ENCODE measurements at regions not wholly inside any gene's neighbourhood (a gene's known extent, or its start where the extent isn't known, plus 50 kb on each side); places are given as distances from the start of the nearest gene placed in this dataset.

- TF ChIP-seq, protein P1, sequence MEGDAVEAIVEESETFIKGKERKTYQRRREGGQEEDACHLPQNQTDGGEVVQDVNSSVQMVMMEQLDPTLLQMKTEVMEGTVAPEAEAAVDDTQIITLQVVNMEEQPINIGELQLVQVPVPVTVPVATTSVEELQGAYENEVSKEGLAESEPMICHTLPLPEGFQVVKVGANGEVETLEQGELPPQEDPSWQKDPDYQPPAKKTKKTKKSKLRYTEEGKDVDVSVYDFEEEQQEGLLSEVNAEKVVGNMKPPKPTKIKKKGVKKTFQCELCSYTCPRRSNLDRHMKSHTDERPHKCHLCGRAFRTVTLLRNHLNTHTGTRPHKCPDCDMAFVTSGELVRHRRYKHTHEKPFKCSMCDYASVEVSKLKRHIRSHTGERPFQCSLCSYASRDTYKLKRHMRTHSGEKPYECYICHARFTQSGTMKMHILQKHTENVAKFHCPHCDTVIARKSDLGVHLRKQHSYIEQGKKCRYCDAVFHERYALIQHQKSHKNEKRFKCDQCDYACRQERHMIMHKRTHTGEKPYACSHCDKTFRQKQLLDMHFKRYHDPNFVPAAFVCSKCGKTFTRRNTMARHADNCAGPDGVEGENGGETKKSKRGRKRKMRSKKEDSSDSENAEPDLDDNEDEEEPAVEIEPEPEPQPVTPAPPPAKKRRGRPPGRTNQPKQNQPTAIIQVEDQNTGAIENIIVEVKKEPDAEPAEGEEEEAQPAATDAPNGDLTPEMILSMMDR (IDR thresholded peaks at IDR 0.05), result no peak
- TF ChIP-seq EZH2 (IDR thresholded peaks at IDR 0.05; ENCODE audit: borderline replicate concordance, insufficient read depth, low read depth, low read length, poor library complexity, severe bottlenecking), result no peak
These were observed 404.3 kb upstream of the NOVA1 start for GRCh38 chr14:27002179-27002578.
